K562 (cell line): ENCODE measurements at regions not wholly inside any gene's neighbourhood (a gene's known extent, or its start where the extent isn't known, plus 50 kb on each side); places are given as distances from the start of the nearest gene placed in this dataset. TPM values are rescaled to one million over a fixed set of nuclear protein-coding genes. Genes with fewer than 3 reads are reported as not detected.

Source experiments
- small RNA-seq: library from RNA; depleted of rRNA; stranded (forward); fragments of <200 nt; gene quantifications from one replicate; pipeline ENCODE3, GENCODE V24; 2014

Small RNA genes lying in the stretch of these regions (small RNA-seq; reads per million reads assigned to genes)
- not detected for gene TRBV5-2
- not detected for gene TRBV8-1
- not detected for gene TRBV8-2
